Peyer's patch (tissue), 4 donors: ENCODE measurements at regions not wholly inside any gene's neighbourhood (a gene's known extent, or its start where the extent isn't known, plus 50 kb on each side); places are given as distances from the start of the nearest gene placed in this dataset.

Experiments
- DNase-seq, 3 donors: peaks; one replicate each; pipeline ENCODE4 v3.0.0-alpha.2; 2017 to 2019
- H3K27ac ChIP-seq, 4 donors: fragments of 200-600 bp; sonication (generic); one replicate each; pipeline ENCODE4 v1.5.1; 2016 to 2019
- H3K27me3 ChIP-seq, 2 donors: fragments of 200-600 bp; sonication (generic); one replicate each; pipeline ENCODE4 v1.5.1; 2019
- H3K36me3 ChIP-seq, 3 donors: fragments of 200-600 bp; sonication (generic); one replicate each; pipeline ENCODE4 v1.5.1; 2016 to 2019
- H3K4me1 ChIP-seq, 4 donors: fragments of 200-600 bp; sonication (generic); one replicate each; pipeline ENCODE4 v1.5.1; 2016 to 2019
- H3K4me3 ChIP-seq, 4 donors: fragments of 200-600 bp; sonication (generic); 1 replicate in 3 of 4; 2 replicates in 1 of 4; pipeline ENCODE4 v1.5.1; 2016 to 2019; ENCODE audit warnings: mild to moderate bottlenecking in 1 of 4
- H3K9me3 ChIP-seq, 4 donors: fragments of 200-600 bp; sonication (generic); one replicate each; pipeline ENCODE4 v1.5.1; 2016 to 2019; ENCODE audit warnings: mild to moderate bottlenecking in 1 of 4
- POLR2A ChIP-seq, 2 donors: fragments of 450-650 bp; IDR thresholded peaks; one replicate each; pipeline ENCODE4 v1.5.1; 2017; ENCODE audit warnings: antibody characterized with exemption in 2 of 2, mild to moderate bottlenecking in 2 of 2, moderate library complexity in 2 of 2
- TF ChIP-seq, protein P1 (sequence below), 6 experiments: fragments of 450-650 bp in 4 of 6; fragments of 200-600 bp in 2 of 6; sonication (generic) in 1 of 6; IDR thresholded peaks; one replicate each; pipeline ENCODE4 v1.5.1; 2017 to 2019; ENCODE audit warnings: antibody characterized with exemption in 6 of 6, mild to moderate bottlenecking in 3 of 6, moderate library complexity in 1 of 6

DNA sequence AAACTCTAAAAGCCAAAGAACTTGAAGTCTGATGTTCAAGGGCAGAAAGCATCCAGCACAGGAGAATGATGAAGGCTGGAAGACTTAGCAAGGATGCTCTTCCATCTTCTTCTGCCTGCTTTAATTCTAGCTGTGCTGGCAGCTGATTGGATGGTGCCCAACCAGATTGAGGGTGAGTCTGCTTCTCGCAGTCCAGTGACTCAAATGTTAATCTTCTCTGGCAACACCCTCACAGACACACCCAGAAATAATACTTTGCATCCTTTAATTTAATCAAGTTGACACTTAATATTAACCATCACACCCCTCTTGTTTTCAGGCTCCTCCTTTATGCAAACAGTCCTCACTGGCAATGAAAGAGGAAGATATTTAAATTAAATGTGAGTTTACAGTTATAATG, 321.7 kb downstream of the TEX13C start:
- Histone ChIP-seq H3K9me3 (no peaks in the 10 kb centered on the region), H3K4me3 (no peak overlapping the region), H3K4me1 (no peaks in the 10 kb centered on the region), H3K27ac (no peak overlapping the region), H3K27me3 (no peaks in the 10 kb centered on the region), H3K36me3 (no peaks in the 10 kb centered on the region)
- no peak for TF ChIP-seq POLR2A (IDR thresholded peaks at IDR 0.05)
- TF ChIP-seq, protein P1, sequence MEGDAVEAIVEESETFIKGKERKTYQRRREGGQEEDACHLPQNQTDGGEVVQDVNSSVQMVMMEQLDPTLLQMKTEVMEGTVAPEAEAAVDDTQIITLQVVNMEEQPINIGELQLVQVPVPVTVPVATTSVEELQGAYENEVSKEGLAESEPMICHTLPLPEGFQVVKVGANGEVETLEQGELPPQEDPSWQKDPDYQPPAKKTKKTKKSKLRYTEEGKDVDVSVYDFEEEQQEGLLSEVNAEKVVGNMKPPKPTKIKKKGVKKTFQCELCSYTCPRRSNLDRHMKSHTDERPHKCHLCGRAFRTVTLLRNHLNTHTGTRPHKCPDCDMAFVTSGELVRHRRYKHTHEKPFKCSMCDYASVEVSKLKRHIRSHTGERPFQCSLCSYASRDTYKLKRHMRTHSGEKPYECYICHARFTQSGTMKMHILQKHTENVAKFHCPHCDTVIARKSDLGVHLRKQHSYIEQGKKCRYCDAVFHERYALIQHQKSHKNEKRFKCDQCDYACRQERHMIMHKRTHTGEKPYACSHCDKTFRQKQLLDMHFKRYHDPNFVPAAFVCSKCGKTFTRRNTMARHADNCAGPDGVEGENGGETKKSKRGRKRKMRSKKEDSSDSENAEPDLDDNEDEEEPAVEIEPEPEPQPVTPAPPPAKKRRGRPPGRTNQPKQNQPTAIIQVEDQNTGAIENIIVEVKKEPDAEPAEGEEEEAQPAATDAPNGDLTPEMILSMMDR (IDR thresholded peaks at IDR 0.05): no peak
- DNase-seq: no peak

DNA sequence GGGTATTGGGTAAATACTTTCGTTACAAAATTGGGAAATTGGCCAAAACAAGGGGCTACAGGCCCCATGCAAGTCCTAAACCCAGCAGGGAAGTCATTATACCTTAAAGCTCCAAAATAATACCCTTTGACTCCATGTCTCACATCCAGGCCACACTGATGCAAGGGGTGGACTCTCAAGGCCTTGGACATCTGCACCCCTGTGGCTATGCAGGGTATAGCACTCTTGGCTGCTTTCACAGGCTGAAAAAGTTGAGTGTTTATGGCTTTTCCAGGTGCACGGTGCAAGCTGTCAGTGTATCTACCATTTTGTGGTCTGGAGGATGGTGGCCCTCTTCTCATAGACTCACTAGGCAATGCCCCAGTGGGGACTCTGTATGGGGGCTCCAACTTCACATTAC, 326.5 kb downstream of the TEX13C start:
- DNase-seq: no peak
- Histone ChIP-seq H3K36me3 (no peaks in the 10 kb centered on the region), H3K4me3 (no peak overlapping the region), H3K27ac (no peak overlapping the region), H3K4me1 (no peaks in the 10 kb centered on the region), H3K9me3 (no peaks in the 10 kb centered on the region), H3K27me3 (no peaks in the 10 kb centered on the region)
- TF ChIP-seq POLR2A (IDR thresholded peaks at IDR 0.05): no peak
- TF ChIP-seq, protein P1 (IDR thresholded peaks at IDR 0.05): no peak

- TF ChIP-seq, protein P1 (IDR thresholded peaks at IDR 0.05): no peak
- TF ChIP-seq POLR2A (IDR thresholded peaks at IDR 0.05): no peak
- H3K27ac ChIP-seq: no peak overlapping the region
- no peak for DNase-seq
Observed at GRCh38 chrX:125651426-125651825, 331.8 kb downstream of the TEX13C start.

DNA sequence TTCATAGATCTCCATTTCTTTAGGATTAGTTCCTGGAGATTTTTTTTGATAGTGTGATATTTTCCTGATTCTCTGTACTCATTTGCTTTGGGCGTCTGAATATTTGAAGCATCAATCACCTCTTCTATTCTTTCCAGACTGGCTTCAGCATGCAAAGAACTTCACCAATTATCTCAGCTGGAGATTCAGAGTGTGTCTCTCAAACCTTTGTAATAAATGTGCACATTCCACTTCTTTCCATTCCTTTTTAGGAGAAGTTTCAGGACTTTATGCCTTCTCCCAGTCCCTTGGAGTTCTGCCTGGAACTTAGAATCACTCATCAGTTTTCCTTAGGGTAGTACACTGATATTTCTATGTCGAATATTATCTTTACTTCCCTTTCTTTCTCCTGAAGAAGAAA, 334.8 kb downstream of the TEX13C start:
- no peaks in the 10 kb centered on the region for H3K36me3 ChIP-seq
- TF ChIP-seq POLR2A (IDR thresholded peaks at IDR 0.05): no peak
- TF ChIP-seq, protein P1 (IDR thresholded peaks at IDR 0.05): no peak
- H3K9me3 ChIP-seq: no peaks in the 10 kb centered on the region
- no peaks in the 10 kb centered on the region for H3K4me1 ChIP-seq
- no peak overlapping the region for H3K4me3 ChIP-seq
- no peaks in the 10 kb centered on the region for H3K27me3 ChIP-seq
- DNase-seq: no peak
- H3K27ac ChIP-seq: no peak overlapping the region

More at GRCh38 chrX:125651426-125651825, 331.8 kb downstream of the TEX13C start:
- no peaks in the 10 kb centered on the region for H3K27me3 ChIP-seq
- H3K9me3 ChIP-seq: no peaks in the 10 kb centered on the region
- no peak overlapping the region for H3K4me3 ChIP-seq
- no peaks in the 10 kb centered on the region for H3K36me3 ChIP-seq
- H3K4me1 ChIP-seq: no peaks in the 10 kb centered on the region

GRCh38 chrX:125673758-125674157, 354.1 kb downstream of the TEX13C start:
- no peak for TF ChIP-seq POLR2A (IDR thresholded peaks at IDR 0.05)
- TF ChIP-seq, protein P1 (IDR thresholded peaks at IDR 0.05): no peak
- H3K9me3 ChIP-seq: no peaks in the 10 kb centered on the region
- no peaks in the 10 kb centered on the region for H3K36me3 ChIP-seq
- no peaks in the 10 kb centered on the region for H3K27me3 ChIP-seq
- no peak overlapping the region for H3K27ac ChIP-seq
- no peak for DNase-seq
- H3K4me1 ChIP-seq: no peaks in the 10 kb centered on the region
- H3K4me3 ChIP-seq: no peak overlapping the region

GRCh38 chrX:125678258-125678657, 358.6 kb downstream of the TEX13C start:
- no peak overlapping the region for H3K27ac ChIP-seq
- H3K36me3 ChIP-seq: no peaks in the 10 kb centered on the region
- no peak for TF ChIP-seq POLR2A (IDR thresholded peaks at IDR 0.05)
- TF ChIP-seq, protein P1 (IDR thresholded peaks at IDR 0.05): no peak
- no peak for DNase-seq
- no peaks in the 10 kb centered on the region for H3K27me3 ChIP-seq
- no peak overlapping the region for H3K4me3 ChIP-seq
- H3K9me3 ChIP-seq: no peaks in the 10 kb centered on the region
- H3K4me1 ChIP-seq: no peaks in the 10 kb centered on the region
